DOHH2 (cell line): ENCODE measurements at regions not wholly inside any gene's neighbourhood (a gene's known extent, or its start where the extent isn't known, plus 50 kb on each side); places are given as distances from the start of the nearest gene placed in this dataset.

Source experiments
- H3F3A ChIP-seq: fragments of 200-600 bp; sonication (generic), shearing (Covaris generic); 2 replicates; pipeline ENCODE4 v1.6.0; 2016; ENCODE audit warnings: antibody characterized with exemption, mild to moderate bottlenecking; ENCODE audit not compliant: control insufficient read depth, insufficient read depth
- H3K27ac ChIP-seq: fragments of 200-600 bp; sonication (generic); 2 replicates; pipeline ENCODE4 v1.5.1; 2014; ENCODE audit warnings: low read depth, mild to moderate bottlenecking, low read length, moderate library complexity
- H3K27me3 ChIP-seq: fragments of 200-600 bp; sonication (generic); 2 replicates; pipeline ENCODE4 v1.6.1; 2014; ENCODE audit warnings: mild to moderate bottlenecking, low read length, mixed read lengths; ENCODE audit not compliant: control insufficient read depth
- H3K36me3 ChIP-seq: fragments of 200-600 bp; sonication (generic); 2 replicates; pipeline ENCODE4 v1.6.1; 2014; ENCODE audit warnings: mild to moderate bottlenecking, low read length, moderate library complexity, mixed read lengths; ENCODE audit not compliant: control insufficient read depth
- H3K4me1 ChIP-seq: fragments of 200-600 bp; sonication (generic); 2 replicates; pipeline ENCODE4 v1.6.1; 2014; ENCODE audit warnings: mild to moderate bottlenecking, low read length, mixed read lengths; ENCODE audit not compliant: control insufficient read depth
- H3K4me2 ChIP-seq: fragments of 200-600 bp; sonication (generic); 2 replicates; pipeline ENCODE4 v1.6.0; 2014; ENCODE audit warnings: mild to moderate bottlenecking, low read length, moderate library complexity
- H3K4me3 ChIP-seq: fragments of 200-600 bp; sonication (generic); 2 replicates; pipeline ENCODE4 v1.5.1; 2014; ENCODE audit warnings: mild to moderate bottlenecking, low read length, mixed read lengths
- H3K79me2 ChIP-seq: fragments of 200-600 bp; sonication (generic); 2 replicates; pipeline ENCODE4 v1.6.1; 2014; ENCODE audit warnings: mild to moderate bottlenecking, low read length, mixed read lengths; ENCODE audit not compliant: control insufficient read depth
- H3K9me2 ChIP-seq: fragments of 200-600 bp; sonication (generic); replicated peaks from 2 replicates; pipeline ENCODE4 v1.6.1; 2014; ENCODE audit warnings: mild to moderate bottlenecking, low read length, mixed read lengths; ENCODE audit not compliant: control insufficient read depth
- H3K9me3 ChIP-seq: fragments of 200-600 bp; sonication (generic); 2 replicates; pipeline ENCODE4 v1.6.1; 2014; ENCODE audit warnings: antibody characterized with exemption, low read length, mixed read lengths; ENCODE audit not compliant: control insufficient read depth, insufficient read depth
- H4K20me1 ChIP-seq: fragments of 200-600 bp; sonication (generic); 2 replicates; pipeline ENCODE4 v1.6.0; 2014; ENCODE audit warnings: low read depth, mild to moderate bottlenecking, antibody characterized with exemption, low read length, moderate library complexity; ENCODE audit not compliant: control insufficient read depth, insufficient read depth
- CTCF ChIP-seq: fragments of 200-600 bp; sonication (generic); IDR thresholded peaks from one replicate; pipeline ENCODE4 v1.5.1; 2014; ENCODE audit warnings: antibody characterized with exemption, mild to moderate bottlenecking, low read depth, low read length; ENCODE audit not compliant: poor library complexity, severe bottlenecking
- EZH2phosphoT487 ChIP-seq: fragments of 200-600 bp; sonication (generic); IDR thresholded peaks from 2 replicates; pipeline ENCODE4 v1.6.1; 2017; ENCODE audit warnings: borderline replicate concordance, mild to moderate bottlenecking, antibody characterized with exemption, low read length, moderate library complexity, mixed read lengths

- Histone ChIP-seq H3K4me2 (no peak overlapping the region), H3K27ac (no peak overlapping the region), H4K20me1 (no peaks in the 10 kb centered on the region), H3K79me2 (no peaks in the 10 kb centered on the region), H3K4me3 (no peak overlapping the region), H3F3A (no peaks in the 10 kb centered on the region), H3K9me3 (no peaks in the 10 kb centered on the region), H3K27me3 (no peaks in the 10 kb centered on the region), H3K9me2 (no peaks in the 10 kb centered on the region; the same call in 1 of the 2 replicates), H3K36me3 (no peaks in the 10 kb centered on the region), H3K4me1 (no peaks in the 10 kb centered on the region)
- TF ChIP-seq EZH2phosphoT487 = no peak
- no peak for TF ChIP-seq CTCF
Observed at GRCh38 chr3:21357241-21357640, 393.8 kb downstream of the ZNF385D start.

- no peaks in the 10 kb centered on the region for H3F3A ChIP-seq
- H3K4me3 ChIP-seq = no peak overlapping the region
- no peaks in the 10 kb centered on the region for H3K9me3 ChIP-seq
- no peak overlapping the region for H3K4me2 ChIP-seq
- H3K36me3 ChIP-seq = no peaks in the 10 kb centered on the region
- no peak overlapping the region for H3K27ac ChIP-seq
- H3K4me1 ChIP-seq = no peaks in the 10 kb centered on the region
- H3K9me2 ChIP-seq = no peaks in the 10 kb centered on the region; the same call in 1 of the 2 replicates
- no peaks in the 10 kb centered on the region for H4K20me1 ChIP-seq
- H3K27me3 ChIP-seq = no peaks in the 10 kb centered on the region
- TF ChIP-seq EZH2phosphoT487 = no peak
- TF ChIP-seq CTCF = no peak
- no peaks in the 10 kb centered on the region for H3K79me2 ChIP-seq
Observed at GRCh38 chr3:21356402-21356801, 394.6 kb downstream of the ZNF385D start.

- Histone ChIP-seq H3K4me2 (no peak overlapping the region), H3K4me1 (no peaks in the 10 kb centered on the region), H3K36me3 (no peaks in the 10 kb centered on the region), H3K9me2 (no peaks in the 10 kb centered on the region; the same call in 1 of the 2 replicates), H3K79me2 (no peaks in the 10 kb centered on the region), H3F3A (no peaks in the 10 kb centered on the region), H3K27me3 (no peaks in the 10 kb centered on the region), H3K27ac (no peak overlapping the region), H3K4me3 (no peak overlapping the region), H4K20me1 (no peaks in the 10 kb centered on the region), H3K9me3 (no peaks in the 10 kb centered on the region)
- TF ChIP-seq EZH2phosphoT487 = no peak
- no peak for TF ChIP-seq CTCF
Observed at GRCh38 chr3:21345382-21345976, 405.5 kb downstream of the ZNF385D start.
